C4-2B (cell line): ENCODE measurements at regions not wholly inside any gene's neighbourhood (a gene's known extent, or its start where the extent isn't known, plus 50 kb on each side); places are given as distances from the start of the nearest gene placed in this dataset.

Experiments used
- H3K27ac ChIP-seq: fragments of 450-650 bp; 2 replicates; pipeline ENCODE4 v1.5.1; 2017
- CTCF ChIP-seq: fragments of 450-650 bp; conservative IDR thresholded peaks from 2 replicates; pipeline ENCODE4 v1.5.1; 2017; ENCODE audit warnings: mild to moderate bottlenecking
- ZFX ChIP-seq: fragments of 450-650 bp; IDR thresholded peaks from 2 replicates; pipeline ENCODE4 v1.6.1; 2017

GRCh38 chr2:216996279-216996845, 136.5 kb upstream of the TNP1 start:
- TF ChIP-seq ZFX (no peak), CTCF (no peak)
- no peak overlapping the region for H3K27ac ChIP-seq

DNA sequence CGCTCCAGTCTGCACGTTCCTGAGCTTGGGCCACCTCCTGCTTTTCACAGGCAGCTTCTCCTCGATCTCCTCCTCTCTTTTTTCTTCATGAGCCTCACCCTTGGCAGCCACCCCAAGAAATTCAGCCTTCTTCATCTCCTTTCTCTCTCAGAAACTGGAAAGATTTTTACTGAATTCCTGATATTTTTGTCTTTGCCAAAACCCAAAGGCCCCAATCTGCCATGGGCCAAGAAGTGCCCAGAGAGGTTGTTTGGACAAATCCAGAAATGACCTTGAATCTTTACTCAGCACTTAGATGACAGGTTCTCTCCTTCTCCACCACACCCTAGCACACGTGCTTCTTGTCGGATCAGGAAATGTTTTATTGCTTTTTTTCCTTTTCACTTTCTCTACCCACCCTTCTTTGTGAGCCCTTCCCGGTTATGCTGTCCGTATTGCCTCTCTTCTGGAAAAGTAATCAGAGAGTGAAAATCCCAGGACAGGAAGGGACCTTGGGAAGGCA, 134.5 kb upstream of the TNP1 start:
- no peak overlapping the region for H3K27ac ChIP-seq
- TF ChIP-seq CTCF (no peak), ZFX (no peak)

- no peak overlapping the region for H3K27ac ChIP-seq
- no peak for TF ChIP-seq ZFX
- TF ChIP-seq CTCF: no peak
Observed at GRCh38 chr2:216992056-216992675, 132.3 kb upstream of the TNP1 start.

GRCh38 chr2:216991563-216991962, 131.7 kb upstream of the TNP1 start:
- TF ChIP-seq CTCF (no peak), ZFX (no peak)
- no peak overlapping the region for H3K27ac ChIP-seq

DNA sequence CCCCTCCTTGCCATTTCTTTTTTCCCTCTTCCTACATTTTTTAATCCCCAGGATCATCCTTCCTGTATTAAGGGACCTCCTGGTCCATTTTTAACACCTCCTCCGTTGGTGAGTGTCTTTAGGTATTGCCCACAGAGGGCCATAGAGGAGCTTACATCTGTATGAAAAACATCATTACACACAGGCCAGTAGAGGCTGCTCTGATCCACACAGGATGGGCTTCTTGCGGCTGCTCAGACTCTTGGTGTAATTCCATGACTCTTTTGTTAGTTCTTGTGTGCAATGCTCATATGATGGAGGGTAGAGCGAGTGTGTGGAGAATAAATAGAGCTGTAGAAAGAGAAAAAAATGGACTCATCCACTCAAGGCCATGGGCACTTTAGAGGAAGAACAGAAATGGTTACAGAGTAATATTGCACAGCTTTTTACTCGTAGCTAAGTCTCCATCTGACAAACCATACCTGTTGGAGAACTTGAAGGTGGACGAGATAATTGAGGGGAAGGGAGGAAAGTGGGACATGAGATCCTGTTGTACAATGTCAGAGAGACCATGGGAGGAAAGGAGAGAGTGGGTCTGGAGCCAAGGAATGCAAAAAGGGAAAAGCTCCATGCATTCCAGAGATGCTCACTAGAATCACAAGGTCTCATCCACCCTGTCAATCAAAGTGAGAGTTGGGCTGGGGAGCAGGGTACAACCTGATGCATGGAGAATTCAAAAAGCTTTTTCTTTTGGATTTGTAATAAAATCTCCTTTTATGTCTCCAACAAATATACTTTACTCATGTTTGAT, 129.7 kb upstream of the TNP1 start:
- TF ChIP-seq CTCF: 0 out of 2 replicates have a peak, but pooled peaks have one; percentile 5
- TF ChIP-seq ZFX: no peak
- no peak overlapping the region for H3K27ac ChIP-seq

DNA sequence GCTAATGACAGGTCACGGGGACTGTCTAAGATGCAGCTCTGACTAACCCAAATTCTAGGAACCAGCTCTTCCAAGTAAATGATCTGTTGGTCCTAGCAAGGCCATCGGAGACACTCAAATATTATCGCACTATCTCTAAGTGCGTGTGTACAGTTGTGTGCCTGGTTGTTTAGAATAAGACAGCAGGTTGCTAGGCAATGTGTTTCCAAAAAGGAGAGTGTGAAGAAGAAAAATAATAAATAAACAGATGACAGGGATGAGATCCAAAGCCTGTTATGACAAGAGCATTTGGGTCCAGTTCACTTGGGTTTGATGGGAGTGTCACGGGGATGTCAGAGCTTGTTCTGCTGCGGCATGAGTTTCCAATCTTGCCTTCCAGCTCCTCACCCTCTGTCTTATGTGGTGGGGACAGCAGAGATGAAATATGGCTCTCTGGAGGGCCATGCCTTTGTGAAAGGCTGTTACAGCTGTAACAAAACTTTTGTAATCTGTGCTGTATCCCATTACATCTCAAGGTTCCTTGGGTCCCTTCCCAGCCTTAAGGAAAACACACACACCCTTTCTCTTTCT, 127.5 kb upstream of the TNP1 start:
- no peak for TF ChIP-seq ZFX
- no peak for TF ChIP-seq CTCF
- H3K27ac ChIP-seq: no peak overlapping the region
